Fibroblast of lung (primary cell): ENCODE measurements at regions not wholly inside any gene's neighbourhood (a gene's known extent, or its start where the extent isn't known, plus 50 kb on each side); places are given as distances from the start of the nearest gene placed in this dataset.

Source experiments
- EZH2 ChIP-seq: IDR thresholded peaks from 2 replicates; pipeline ENCODE4 v1.5.1; 2012; ENCODE audit warnings: low read length, control low read depth, mild to moderate bottlenecking; ENCODE audit errors: missing control alignments
- TF ChIP-seq, protein P1 (sequence below), 2 donors: IDR thresholded peaks in 1 of 2; conservative IDR thresholded peaks in 1 of 2; 1 replicate in 1 of 2; 2 replicates in 1 of 2; pipeline ENCODE4 v1.5.1; 2011 to 2012; ENCODE audit warnings: low read length in 2 of 2, control low read depth in 1 of 2, inconsistent platforms in 1 of 2, low read depth in 1 of 2, mild to moderate bottlenecking in 1 of 2

DNA sequence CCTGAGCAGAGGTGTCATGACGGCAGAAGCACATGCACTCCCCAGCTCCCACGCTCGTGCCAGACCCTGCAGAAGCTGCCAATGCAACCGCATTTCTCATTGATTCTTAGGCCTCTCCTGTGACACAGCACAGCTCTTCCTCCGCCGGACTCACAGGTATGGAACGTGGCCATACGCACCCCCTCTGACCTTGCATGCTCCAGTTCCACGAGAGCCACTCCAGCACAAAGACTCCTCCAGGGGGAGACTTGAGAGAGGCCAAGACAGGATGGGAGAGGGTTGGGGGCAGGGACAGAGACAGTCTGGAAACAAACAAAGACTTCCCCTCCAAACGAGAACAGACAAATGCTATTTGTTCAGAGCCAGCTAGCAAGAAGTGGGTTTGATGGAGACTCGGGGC is 124.3 kb upstream of the PPP2R2D start:
- no peak for TF ChIP-seq EZH2
- TF ChIP-seq, protein P1, sequence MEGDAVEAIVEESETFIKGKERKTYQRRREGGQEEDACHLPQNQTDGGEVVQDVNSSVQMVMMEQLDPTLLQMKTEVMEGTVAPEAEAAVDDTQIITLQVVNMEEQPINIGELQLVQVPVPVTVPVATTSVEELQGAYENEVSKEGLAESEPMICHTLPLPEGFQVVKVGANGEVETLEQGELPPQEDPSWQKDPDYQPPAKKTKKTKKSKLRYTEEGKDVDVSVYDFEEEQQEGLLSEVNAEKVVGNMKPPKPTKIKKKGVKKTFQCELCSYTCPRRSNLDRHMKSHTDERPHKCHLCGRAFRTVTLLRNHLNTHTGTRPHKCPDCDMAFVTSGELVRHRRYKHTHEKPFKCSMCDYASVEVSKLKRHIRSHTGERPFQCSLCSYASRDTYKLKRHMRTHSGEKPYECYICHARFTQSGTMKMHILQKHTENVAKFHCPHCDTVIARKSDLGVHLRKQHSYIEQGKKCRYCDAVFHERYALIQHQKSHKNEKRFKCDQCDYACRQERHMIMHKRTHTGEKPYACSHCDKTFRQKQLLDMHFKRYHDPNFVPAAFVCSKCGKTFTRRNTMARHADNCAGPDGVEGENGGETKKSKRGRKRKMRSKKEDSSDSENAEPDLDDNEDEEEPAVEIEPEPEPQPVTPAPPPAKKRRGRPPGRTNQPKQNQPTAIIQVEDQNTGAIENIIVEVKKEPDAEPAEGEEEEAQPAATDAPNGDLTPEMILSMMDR (conservative IDR thresholded peaks at IDR 0.05 in 1 of 2, IDR thresholded peaks at IDR 0.05 in 1 of 2; ENCODE audit: low read depth in 1 of 2, low read length in 2 of 2): no peak
